ENCODE measurements at regions not wholly inside any gene's neighbourhood (a gene's known extent, or its start where the extent isn't known, plus 50 kb on each side); places are given as distances from the start of the nearest gene placed in this dataset.

GRCh38 chr4:30001628-30002027 lies 718.5 kb upstream of the PCDH7 start:
- no peak for TF ChIP-seq CTCF (IDR thresholded peaks at IDR 0.05; ENCODE audit: low read depth, low read length)
- TF ChIP-seq MAX (IDR thresholded peaks at IDR 0.05; ENCODE audit: low read depth, low read length) = no peak
- no peak for TF ChIP-seq POLR2A (IDR thresholded peaks at IDR 0.05; ENCODE audit: extremely low read depth, insufficient read length)
- no peak for TF ChIP-seq MYC (IDR thresholded peaks at IDR 0.05; ENCODE audit: low read depth, low read length)
